HT1080 (cell line): ENCODE measurements at regions not wholly inside any gene's neighbourhood (a gene's known extent, or its start where the extent isn't known, plus 50 kb on each side); places are given as distances from the start of the nearest gene placed in this dataset.

Experiments
- DNase-seq: peaks from one replicate; pipeline ENCODE4 v3.0.0-alpha.2; 2015; ENCODE audit warnings: low read depth

DNA sequence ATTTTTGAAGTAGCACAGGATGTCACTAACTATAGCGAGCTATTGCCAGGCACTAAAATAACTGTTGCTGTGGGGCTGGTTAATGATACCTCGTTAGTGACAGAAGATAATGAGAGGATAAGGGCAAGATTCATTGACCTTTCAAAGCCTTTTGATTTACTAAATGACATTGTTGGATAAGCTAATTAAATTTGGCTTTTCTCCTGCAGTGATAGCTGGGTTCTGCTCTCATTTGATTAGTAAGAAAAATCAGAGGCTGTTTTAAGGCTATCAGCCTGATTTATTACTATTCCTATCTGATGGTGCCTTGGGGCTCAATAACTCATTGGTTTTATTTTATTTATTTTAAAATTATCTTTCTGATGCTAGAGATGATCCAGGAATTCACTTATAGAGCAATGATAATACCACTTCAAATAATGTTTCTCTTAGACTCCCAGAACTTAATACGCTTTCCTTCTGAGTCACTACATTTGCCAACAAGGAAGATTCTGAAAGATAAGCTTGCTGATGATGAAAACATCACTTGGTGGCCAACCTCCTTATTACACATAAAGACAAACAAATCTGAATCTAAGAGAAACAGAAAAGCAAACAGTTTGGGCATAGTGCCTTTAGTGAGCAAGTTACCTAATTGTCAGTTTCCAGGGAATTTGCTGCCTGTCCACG is 501.3 kb upstream of the ARGLU1 start:
- DNase-seq, result no peak

DNA sequence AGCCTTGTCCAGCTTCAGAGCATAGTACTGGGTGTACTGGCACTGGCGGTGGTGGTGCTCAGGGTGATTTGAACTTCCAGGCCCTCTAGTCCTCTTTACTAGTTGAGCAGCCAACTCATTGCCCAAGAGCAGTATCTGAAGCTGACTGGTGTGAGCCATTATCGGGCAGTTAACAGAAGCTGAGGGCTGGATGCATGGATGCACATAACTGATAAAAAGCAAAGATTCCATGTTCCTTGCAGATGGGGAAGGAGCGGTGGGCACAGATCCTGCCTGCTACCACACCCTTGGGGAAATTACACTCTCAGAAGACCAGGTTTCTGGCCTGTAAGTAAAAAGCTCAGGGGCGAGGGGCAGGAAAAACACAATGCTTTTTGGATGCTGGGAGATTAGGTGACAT is 499.4 kb upstream of the ARGLU1 start:
- DNase-seq, result no peak

DNA sequence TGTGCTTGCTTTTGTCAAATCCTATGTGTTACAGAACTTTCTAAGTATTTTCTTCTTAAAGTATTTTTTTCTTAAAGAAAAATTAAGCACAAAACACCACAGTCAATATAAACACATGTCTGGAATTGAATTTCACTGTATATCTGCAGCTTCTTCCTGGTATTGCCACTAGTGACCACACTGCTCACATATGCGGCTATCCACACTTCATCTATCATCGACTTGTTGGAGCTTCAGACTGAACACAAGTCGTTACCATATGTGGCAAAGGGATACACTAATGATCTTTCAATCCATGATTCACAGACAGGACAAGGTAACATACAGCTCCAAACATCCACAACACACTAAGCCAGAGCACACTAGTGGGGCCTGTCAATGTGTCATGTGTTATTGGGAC is 498.4 kb upstream of the ARGLU1 start:
- no peak for DNase-seq

DNA sequence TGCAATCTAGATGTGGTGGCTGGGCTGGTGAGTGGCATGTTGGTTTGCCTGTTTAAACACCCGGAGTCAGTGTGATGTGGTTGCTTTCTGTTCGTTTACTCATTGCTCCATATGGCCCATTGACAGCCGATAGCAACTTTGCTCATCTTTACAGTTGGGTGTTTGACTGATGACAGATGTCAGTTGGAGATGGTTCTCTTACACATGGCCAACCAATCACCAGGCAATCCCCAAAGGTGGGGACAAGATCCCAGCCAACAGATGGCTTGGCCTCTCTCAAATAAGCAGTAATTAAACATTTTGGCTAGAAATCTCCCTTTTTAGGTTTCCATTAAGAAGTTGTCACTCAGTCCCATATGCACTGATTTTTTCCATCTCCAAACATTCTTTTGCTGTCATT is 497.1 kb upstream of the ARGLU1 start:
- DNase-seq, result no peak

DNA sequence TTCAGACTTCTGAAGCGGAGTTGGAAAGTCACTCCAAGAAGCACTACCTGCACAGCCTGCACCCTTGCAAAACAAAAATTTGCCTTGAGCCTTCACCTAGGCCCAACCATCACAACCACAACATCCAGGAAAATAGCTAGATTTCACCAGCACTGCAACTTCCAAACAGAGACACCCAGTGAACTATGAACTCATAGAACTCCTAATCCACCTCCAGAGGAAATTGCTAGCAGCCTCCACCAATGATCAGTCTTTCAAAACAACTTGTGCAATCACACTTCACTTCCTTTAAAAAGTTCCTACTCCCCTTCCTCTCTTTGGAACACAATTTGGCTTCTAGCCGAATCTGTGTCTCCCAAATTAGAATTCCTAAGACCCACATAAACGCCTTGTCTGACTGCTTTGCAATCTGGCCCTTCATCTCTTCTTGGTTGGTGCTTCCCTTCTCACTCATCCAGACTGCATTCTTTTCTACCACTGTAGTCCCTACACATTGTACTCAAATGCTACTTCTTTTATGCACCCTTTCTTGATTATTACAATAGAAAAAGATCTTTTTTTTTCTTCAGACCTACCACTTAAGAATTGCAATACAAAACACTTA is 489.2 kb upstream of the ARGLU1 start:
- DNase-seq, result no peak

DNA sequence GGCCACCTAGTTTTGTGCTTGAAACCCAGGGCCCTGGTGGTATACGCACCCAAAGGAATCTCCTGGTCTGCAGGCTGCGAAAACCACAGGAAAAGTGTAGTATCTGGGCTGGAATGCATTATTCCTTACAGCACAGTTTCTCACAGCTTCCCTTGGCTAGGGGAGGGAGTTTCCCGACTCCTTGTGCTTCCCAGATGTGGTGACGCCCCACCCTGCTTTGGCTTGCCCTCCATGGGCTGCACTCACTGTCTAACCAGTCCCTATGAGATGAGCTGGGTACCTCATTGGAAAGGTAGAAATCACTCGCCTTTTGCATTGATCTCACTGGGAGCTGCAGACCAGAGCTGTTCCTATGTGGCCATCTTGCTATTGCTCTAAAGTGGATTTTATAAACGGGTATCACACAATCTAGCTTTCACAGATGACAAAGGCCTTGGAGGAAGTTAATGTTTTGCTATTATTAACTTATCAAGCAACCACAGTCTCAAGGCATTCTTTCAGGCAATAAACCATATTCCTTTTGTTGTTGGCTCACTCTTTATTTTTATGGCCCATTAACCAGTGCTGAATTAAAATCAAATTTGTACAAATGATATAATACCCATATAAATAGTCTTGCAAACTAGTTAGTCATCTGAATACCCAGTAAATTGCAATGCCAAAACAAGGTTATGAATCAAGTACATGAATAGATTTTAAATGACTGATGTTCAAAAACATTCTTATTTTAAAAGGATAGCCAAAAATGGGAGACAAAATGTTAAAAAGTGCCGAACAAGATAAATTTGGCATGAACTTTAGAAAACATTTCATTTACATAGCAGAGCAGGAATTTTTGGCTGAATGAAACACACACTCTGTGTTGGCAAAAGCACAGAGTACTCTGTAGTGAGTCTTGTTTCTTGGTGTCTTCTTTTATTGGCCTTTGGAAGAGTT is 475.4 kb upstream of the ARGLU1 start:
- DNase-seq, result peak; percentile 26

DNA sequence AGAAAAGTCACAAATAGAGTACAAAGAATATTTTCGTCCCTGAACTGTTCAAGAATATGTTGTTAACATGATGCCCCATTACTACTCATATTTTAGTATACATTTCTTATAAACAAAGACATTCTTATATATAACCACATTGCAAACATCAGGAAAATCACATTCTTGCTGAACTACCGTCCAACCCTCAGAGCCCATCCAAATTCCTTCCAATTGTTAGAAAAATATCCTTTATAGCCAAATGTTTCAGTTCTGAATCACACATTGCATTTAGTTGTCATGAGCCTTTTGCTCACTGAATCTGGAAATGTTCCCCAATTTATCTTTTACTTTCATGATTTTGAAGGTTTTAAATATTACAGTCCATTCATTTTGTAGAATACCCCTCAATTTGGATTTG is 467.8 kb upstream of the ARGLU1 start:
- peak; percentile 8 for DNase-seq

DNA sequence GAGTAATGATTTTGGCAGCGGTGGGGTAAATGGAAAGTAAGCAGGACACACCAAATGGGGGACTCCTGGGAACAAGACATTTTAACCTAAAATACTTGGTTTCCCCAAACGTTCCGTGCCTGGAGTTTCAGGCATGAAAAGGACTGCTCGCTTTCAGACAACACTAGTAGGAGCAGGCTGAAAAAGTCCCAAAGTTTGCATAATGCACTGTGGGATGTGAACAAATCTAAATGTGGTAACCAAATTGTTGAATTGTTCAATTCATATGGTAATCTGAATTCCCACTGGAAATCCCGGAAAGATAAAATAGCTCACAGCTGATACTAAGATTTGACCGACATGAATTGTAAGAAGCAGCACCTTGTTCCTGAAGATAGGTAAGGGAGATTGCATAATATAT is 467.2 kb upstream of the ARGLU1 start:
- no peak for DNase-seq

DNA sequence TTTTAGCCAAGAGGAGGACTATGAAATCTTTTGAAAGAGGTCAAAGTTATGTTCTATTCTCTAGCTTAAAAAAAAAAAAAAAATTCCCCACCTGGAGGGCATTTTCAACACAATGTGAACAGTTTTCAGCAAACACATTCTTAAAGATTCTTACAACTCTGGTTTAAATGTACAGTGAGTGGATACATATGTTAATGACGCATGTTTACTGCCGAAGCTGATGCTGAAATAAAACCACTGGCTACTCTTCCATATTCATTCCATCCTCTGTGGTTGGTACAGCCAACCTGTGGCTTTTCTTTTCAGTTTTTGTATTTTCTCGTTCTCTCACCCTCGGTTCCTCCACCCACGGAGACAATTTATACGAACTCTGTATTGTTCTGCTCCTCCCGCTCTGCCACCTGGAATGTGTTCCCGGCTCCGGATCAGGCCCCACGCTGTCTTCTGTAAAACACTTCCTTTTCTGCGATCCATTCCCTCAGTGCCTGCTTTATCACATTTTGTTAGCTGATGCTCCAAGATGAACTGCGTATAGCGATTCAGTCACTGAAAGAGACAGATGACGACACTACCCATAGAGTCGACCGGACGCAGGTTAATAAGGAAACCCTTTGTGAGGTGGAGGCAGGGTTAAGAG is 466.4 kb upstream of the ARGLU1 start:
- DNase-seq, result no peak

DNA sequence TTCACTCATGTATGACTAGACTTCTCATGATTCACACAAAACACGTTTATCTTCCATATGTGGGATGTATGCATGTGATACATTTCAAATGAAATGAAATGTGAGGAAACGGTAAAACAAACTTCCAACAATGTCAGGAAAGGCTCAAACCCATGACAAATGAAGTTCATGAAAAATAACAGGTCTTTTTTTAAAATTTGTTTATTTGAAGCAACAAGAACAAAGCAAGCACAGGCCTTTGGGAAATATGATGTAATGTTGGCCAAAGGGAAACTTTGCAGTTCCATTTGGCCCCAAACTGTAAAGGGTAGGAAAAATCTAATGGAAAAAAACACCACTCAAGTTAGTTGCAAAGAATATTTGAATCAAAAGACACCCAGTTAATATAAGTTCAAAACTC is 463.8 kb upstream of the ARGLU1 start:
- DNase-seq, result no peak

DNA sequence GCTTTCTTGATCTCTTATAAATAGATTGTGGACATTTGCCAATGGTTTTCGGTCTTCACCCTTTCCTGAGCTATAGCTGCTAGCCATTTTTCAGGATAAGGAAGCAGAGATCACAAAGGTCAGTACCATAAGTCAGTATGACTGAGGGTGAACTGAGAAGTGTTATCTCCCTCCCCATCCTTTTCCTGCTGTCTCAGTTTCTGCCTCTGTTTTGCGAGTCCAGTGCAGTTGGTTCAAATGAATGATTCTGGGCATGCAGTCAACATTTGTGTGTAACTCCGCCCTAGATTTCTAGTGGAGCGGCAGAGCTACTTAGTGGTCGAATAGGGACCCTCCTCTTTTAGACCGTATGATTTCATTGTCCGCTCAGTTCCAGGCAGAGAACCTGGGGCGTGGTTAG is 460.8 kb upstream of the ARGLU1 start:
- no peak for DNase-seq

DNA sequence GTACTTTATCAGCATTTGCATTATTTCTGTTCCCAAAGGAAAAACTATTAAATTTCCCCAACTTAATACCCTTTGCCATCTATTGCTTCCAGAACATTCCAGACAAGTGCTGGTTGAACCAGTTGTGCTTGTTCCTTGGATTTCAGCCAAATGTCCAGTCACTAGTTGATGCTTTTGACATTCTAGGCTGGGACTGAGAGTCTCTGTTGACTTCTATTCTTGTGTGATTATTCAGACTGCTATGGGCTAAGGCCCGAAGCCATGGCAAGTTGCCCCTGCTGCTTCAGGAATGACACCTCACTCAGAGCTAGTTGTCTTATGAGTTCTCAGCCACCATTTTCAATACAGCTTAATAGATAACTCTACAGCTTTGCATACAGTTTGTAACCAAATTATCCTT is 458.1 kb upstream of the ARGLU1 start:
- DNase-seq, result no peak

DNA sequence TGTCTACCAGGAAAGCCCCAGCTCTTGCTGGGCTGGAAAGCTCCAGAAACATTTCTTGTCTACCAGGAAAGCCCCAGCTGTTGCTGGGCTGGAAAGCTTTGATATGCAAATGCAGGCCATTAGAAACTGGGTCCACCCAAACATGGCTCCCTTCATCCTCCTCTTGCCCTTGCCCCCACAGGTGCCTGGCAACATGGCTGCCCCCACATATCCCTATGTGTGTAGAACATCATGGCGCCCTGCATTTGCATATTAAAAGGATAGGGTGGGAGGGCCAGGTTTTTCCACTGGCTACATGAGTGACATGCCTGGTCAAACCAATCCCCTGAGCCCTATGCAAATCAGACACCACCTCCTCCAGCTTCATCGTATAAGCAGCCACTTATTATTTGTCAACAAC is 455.4 kb upstream of the ARGLU1 start:
- DNase-seq, result no peak

DNA sequence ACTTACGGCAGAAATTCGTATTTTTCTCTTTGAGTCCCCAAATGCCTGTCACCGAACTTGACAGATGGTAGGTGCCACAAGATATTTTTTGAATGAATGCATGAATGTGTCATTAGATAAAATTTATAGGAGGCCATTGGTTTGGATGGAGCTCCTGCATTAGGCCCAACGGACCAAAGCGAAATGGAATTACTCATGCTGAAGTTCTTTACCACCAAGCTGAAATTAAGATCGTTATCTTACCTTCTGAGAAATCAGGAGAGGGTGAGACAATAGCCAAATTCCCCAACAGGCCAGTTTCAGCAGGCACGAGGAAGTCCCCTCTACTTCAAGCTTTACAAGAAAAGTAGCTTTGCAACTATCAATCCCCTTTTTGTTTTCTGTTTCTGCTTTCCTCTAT is 452.5 kb upstream of the ARGLU1 start:
- no peak for DNase-seq

DNA sequence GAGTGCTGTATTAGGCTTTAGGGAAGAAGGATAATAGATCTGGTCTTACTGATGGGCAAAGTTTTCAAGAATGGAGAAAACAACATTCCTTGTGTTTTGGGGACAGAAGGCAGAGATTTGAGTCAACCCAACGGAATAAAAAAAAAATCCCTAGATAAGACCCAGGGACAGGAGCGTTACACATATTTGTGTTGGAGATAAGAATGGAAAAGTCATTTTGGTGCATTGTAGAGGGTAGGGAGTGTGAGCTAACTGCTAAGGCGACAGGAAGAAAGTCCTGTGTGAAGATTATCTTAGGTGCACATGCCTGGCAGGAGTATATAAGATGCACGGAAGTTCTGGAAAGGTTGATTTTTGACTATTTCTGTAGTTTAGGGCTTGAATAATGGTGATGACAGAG is 450.3 kb upstream of the ARGLU1 start:
- DNase-seq, result no peak

DNA sequence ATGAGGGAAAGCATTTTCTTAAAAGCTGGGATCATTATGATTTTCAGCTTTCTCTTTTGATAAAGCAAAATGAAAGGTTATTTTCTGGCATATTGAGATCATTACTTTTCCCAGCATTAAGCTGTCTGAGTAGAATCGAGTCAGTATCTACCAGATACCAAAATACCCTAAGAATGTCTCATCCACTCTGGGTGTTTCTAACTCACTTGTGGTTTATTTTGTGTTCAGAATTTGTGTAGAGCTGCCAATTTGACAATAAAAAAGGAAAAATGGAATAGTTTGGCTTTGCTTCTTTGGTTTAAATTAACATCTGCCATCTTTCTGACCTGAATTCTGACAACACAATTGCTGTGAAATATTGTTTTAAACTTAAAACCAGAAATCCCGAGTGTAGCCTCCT is 438.7 kb upstream of the ARGLU1 start:
- no peak for DNase-seq

DNA sequence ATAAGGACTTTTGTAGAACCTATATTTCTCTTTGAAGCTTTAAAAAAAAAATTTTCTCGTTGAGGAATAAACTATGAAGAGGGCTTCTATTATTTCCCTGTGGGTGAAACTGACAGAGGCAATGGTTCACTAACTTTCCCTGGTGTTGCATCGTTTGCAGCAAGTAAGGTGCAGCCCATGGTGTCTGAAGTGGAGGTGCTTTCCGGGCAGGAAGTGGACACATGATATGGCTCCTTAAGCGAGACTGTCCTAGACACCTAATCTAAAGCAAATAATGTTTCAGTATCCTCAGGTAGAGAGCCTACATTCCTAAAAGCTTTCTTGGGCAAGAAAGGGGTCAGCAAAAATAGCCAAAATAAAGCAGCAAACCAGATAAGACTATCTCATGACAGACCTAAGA is 437.6 kb upstream of the ARGLU1 start:
- DNase-seq, result no peak

DNA sequence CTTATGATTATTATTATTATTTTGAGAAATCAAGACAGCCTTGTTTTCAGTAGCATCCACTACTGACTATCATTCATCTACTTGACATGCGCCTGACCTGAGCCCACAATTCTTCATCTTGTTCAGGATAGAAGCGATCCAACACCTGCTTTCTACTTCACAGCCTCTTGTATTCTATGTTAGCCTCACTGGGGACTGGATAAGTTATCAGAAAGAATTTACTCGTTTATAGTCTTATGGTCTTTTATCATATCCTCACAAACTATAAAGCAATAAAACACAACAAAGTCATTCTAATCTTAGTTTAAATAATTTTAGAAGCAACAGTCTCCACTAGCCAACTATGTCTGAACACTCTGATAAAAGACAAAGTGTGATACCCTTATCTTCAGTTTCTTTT is 436.0 kb upstream of the ARGLU1 start:
- no peak for DNase-seq

DNA sequence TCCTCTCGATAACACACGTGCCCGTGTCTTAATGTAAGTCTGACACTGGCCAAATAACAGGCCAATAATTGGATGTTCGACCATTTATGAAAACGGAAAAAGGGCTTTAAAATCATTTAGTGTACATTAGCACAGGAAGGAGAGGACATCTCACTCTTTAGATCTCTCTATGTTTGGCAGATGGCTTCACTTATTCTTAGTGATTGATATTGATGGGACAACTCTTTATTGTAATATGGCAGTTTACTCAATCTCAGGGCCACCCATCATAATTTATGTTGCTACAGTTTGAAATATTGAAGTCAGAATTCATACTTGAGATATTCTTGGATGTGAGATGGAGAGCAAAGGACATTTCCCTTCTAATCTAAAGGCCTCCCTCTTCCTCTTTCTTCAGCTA is 430.7 kb upstream of the ARGLU1 start:
- no peak for DNase-seq

DNA sequence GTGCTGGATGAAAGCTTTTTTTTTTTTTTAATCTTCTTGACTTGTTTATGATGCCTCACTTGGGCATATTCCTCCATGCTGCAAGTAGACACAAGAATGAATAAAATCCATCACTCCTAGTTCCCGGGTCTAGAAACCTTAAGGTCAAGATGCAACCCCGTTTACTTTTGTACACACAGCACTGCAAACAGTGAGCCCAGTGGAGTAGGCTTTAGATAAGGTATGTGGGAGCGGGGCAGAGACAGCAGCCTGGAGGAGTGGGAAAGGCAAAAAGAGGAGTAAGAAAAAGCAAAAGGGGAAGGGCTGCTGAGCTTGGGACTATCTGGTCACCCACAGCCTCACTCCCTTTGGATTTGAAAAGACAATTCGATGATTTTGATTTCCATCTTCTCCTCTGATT is 429.8 kb upstream of the ARGLU1 start:
- no peak for DNase-seq

DNA sequence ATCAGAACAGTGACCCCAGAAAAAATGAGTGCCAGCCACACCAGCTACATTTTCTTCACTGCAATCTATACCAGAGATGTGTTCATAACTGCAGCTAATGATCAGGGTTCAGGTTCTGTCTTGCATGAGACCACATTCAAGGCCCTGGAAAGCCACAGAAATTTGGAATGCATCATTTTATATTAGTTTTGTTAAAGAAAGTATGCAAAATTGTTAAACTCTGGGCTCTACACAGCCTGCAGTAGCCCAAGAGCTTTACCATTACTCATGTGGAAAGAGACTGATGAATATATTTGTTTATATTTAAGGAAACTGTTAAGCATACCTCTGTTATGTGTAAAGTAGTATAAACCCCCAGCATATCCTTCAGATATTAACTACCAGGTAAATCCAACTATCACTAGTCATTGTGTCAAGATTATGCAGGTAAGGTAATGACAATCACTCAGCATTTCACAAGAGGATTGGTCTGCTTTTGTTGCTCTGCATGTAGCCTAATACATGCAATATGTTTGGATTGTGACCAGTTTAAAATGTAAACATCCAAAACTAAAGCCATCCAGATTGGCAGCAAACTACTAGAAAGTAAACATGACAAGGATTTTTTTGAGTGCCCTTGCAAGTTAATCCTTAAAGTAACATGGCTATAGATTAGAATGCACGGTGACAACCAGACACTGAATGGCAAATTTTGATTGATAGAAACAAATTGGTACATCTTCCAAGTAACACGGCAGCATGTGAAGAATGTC is 429.1 kb upstream of the ARGLU1 start:
- no peak for DNase-seq
